ENCODE measurements at regions not wholly inside any gene's neighbourhood (a gene's known extent, or its start where the extent isn't known, plus 50 kb on each side); places are given as distances from the start of the nearest gene placed in this dataset.
"Not testable (repeated sequence)": the region's sequence is repeated elsewhere in the genome, so short reads cannot be mapped to it uniquely, and the experiment has no call there.

GRCh38 chr13:67421475-67421874 is 191.3 kb upstream of the PCDH9 start:
- no peaks in the 10 kb centered on the region for H3K36me3 ChIP-seq (ENCODE audit: insufficient read depth, low read depth, low read length)
- no peaks in the 10 kb centered on the region for H3K9me3 ChIP-seq (ENCODE audit: insufficient read depth, low read depth, low read length)
- H3K27me3 ChIP-seq (ENCODE audit: insufficient read depth, low read length) = no peaks in the 10 kb centered on the region
- no peaks in the 10 kb centered on the region for H3K4me1 ChIP-seq (ENCODE audit: insufficient read depth, low read length)
- H3K9ac ChIP-seq (ENCODE audit: low read depth, low read length) = no peak overlapping the region
- H3K27ac ChIP-seq (ENCODE audit: low read length) = no peak overlapping the region
- H3K4me3 ChIP-seq (ENCODE audit: low read length) = no peak overlapping the region

- no peaks in the 10 kb centered on the region for H3K36me3 ChIP-seq (ENCODE audit: insufficient read depth, low read depth, low read length)
- H3K4me1 ChIP-seq (ENCODE audit: insufficient read depth, low read length) = no peaks in the 10 kb centered on the region
- no peaks in the 10 kb centered on the region for H3K9me3 ChIP-seq (ENCODE audit: insufficient read depth, low read depth, low read length)
- H3K4me3 ChIP-seq (ENCODE audit: low read length) = no peak overlapping the region
- no peak overlapping the region for H3K27ac ChIP-seq (ENCODE audit: low read length)
- no peaks in the 10 kb centered on the region for H3K27me3 ChIP-seq (ENCODE audit: insufficient read depth, low read length)
- H3K9ac ChIP-seq (ENCODE audit: low read depth, low read length) = no peak overlapping the region
These were observed 186.2 kb upstream of the PCDH9 start for GRCh38 chr13:67416047-67416925.

GRCh38 chr13:67410645-67411044 is 180.5 kb upstream of the PCDH9 start:
- H3K4me3 ChIP-seq (ENCODE audit: low read length) = no peak overlapping the region
- no peak overlapping the region for H3K27ac ChIP-seq (ENCODE audit: low read length)

DNA sequence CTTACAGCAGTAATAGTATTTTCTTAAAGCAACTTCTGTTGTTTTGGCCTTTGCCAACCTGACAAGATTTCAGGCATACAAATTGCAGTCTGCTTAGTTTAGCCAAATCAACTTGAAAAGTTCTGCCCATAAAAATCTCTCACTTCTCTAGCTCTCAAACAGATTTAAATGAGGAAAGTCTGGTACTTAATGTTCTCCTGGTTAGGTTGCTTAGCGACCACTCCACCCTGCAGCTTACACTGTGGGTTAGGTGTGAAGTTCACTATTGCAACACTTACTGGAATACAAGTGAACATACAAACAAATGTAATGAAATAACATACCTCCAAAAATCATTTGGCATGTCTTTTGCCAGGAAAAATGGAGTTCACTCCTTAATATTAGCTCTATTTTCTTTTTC is 178.7 kb upstream of the PCDH9 start:
- 0 out of 2 replicates have a peak, but pooled peaks cover 3% of the 10 kb centered on the region for H3K4me1 ChIP-seq (ENCODE audit: insufficient read depth, low read length)
- no peak overlapping the region for H3K9ac ChIP-seq (ENCODE audit: low read depth, low read length)
- H3K27ac ChIP-seq (ENCODE audit: low read length) = no peak overlapping the region
- no peaks in the 10 kb centered on the region for H3K27me3 ChIP-seq (ENCODE audit: insufficient read depth, low read length)
- H3K36me3 ChIP-seq (ENCODE audit: insufficient read depth, low read depth, low read length) = no peaks in the 10 kb centered on the region
- no peak overlapping the region for H3K4me3 ChIP-seq (ENCODE audit: low read length)
- H3K9me3 ChIP-seq (ENCODE audit: insufficient read depth, low read depth, low read length) = no peaks in the 10 kb centered on the region

More at GRCh38 chr13:67410645-67411044, 180.5 kb upstream of the PCDH9 start:
- Histone ChIP-seq H3K4me1 (ENCODE audit: insufficient read depth, low read length) (0 out of 2 replicates have a peak, but pooled peaks cover 3% of the 10 kb centered on the region), H3K9ac (ENCODE audit: low read depth, low read length) (no peak overlapping the region), H3K9me3 (ENCODE audit: insufficient read depth, low read depth, low read length) (no peaks in the 10 kb centered on the region), H3K36me3 (ENCODE audit: insufficient read depth, low read depth, low read length) (no peaks in the 10 kb centered on the region), H3K27me3 (ENCODE audit: insufficient read depth, low read length) (no peaks in the 10 kb centered on the region)

GRCh38 chr13:67402546-67402945 is 172.4 kb upstream of the PCDH9 start:
- H3K4me3 ChIP-seq (ENCODE audit: low read length) = no peak overlapping the region
- no peaks in the 10 kb centered on the region for H3K27me3 ChIP-seq (ENCODE audit: insufficient read depth, low read length)
- no peak overlapping the region for H3K9ac ChIP-seq (ENCODE audit: low read depth, low read length)
- H3K36me3 ChIP-seq (ENCODE audit: insufficient read depth, low read depth, low read length) = no peaks in the 10 kb centered on the region
- no peak overlapping the region for H3K27ac ChIP-seq (ENCODE audit: low read length)
- no peaks in the 10 kb centered on the region for H3K9me3 ChIP-seq (ENCODE audit: insufficient read depth, low read depth, low read length)
- no peaks in the 10 kb centered on the region for H3K4me1 ChIP-seq (ENCODE audit: insufficient read depth, low read length)

- Histone ChIP-seq H3K27ac (ENCODE audit: low read length) (no peak overlapping the region), H3K27me3 (ENCODE audit: insufficient read depth, low read length) (no peaks in the 10 kb centered on the region), H3K4me1 (ENCODE audit: insufficient read depth, low read length) (no peaks in the 10 kb centered on the region), H3K4me3 (ENCODE audit: low read length) (no peak overlapping the region), H3K9me3 (ENCODE audit: insufficient read depth, low read depth, low read length) (no peaks in the 10 kb centered on the region), H3K9ac (ENCODE audit: low read depth, low read length) (no peak overlapping the region), H3K36me3 (ENCODE audit: insufficient read depth, low read depth, low read length) (no peaks in the 10 kb centered on the region)
These were observed 165.4 kb upstream of the PCDH9 start for GRCh38 chr13:67395577-67395976.

GRCh38 chr13:67392014-67392413 is 161.9 kb upstream of the PCDH9 start:
- no peak overlapping the region for H3K4me3 ChIP-seq (ENCODE audit: low read length)
- H3K9me3 ChIP-seq (ENCODE audit: insufficient read depth, low read depth, low read length) = no peaks in the 10 kb centered on the region
- no peaks in the 10 kb centered on the region for H3K36me3 ChIP-seq (ENCODE audit: insufficient read depth, low read depth, low read length)
- H3K27ac ChIP-seq (ENCODE audit: low read length) = no peak overlapping the region
- H3K9ac ChIP-seq (ENCODE audit: low read depth, low read length) = no peak overlapping the region
- H3K4me1 ChIP-seq (ENCODE audit: insufficient read depth, low read length) = no peaks in the 10 kb centered on the region
- H3K27me3 ChIP-seq (ENCODE audit: insufficient read depth, low read length) = no peaks in the 10 kb centered on the region

DNA sequence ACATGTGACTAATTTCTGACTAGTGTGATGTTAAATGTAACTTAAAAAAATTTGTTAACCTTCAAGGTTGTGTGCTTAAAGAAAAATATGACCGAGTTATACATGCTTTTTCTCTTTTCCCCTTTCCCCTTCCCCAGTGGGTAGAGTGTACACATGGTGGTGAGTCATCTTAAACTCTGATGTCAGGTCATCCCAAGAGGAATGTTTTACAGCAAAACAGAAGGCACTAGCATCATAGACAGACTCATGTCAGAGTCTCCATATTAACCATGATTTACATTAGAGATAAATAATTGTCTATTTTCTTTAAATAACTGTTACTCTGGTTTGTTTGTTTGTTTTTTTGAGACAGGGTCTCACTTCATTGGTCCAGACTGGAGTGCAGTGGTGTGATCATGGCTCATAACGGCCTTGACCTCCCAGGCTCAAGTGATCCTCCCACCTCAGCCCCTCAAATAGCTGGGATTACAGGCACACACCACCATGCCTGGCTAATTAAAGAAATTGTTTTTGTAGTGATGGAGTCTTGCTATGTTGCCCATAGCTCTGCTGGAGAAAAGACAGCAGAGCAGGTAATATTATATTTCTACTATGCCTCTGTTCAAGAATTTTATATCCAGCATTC is 160.4 kb upstream of the PCDH9 start:
- no peak overlapping the region for H3K4me3 ChIP-seq (ENCODE audit: low read length)
- no peak overlapping the region for H3K27ac ChIP-seq (ENCODE audit: low read length)
- no peaks in the 10 kb centered on the region for H3K27me3 ChIP-seq (ENCODE audit: insufficient read depth, low read length)
- H3K4me1 ChIP-seq (ENCODE audit: insufficient read depth, low read length) = no peaks in the 10 kb centered on the region
- H3K9me3 ChIP-seq (ENCODE audit: insufficient read depth, low read depth, low read length) = no peaks in the 10 kb centered on the region
- H3K36me3 ChIP-seq (ENCODE audit: insufficient read depth, low read depth, low read length) = no peaks in the 10 kb centered on the region
- H3K9ac ChIP-seq (ENCODE audit: low read depth, low read length) = no peak overlapping the region

DNA sequence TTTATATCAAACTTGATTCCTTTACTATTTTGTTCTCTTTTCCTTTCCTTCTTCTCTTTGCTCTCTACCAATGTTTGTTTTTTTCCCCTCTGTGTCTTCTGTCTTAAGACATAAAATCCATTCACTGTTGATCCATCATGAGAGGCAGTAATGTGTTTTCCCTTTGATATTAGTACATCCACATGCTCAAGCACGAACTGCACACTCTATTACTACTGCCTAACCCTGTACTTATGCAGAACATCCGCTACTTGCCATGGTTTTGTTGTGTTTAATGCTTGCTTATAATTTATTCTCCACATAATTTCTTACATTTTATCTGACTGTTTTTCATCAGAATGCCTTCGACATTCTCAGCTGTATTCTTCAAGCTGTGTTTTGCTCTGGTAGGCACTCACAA is 159.0 kb upstream of the PCDH9 start:
- no peaks in the 10 kb centered on the region for H3K36me3 ChIP-seq (ENCODE audit: insufficient read depth, low read depth, low read length)
- no peak overlapping the region for H3K27ac ChIP-seq (ENCODE audit: low read length)
- no peaks in the 10 kb centered on the region for H3K27me3 ChIP-seq (ENCODE audit: insufficient read depth, low read length)
- no peaks in the 10 kb centered on the region for H3K4me1 ChIP-seq (ENCODE audit: insufficient read depth, low read length)
- H3K9ac ChIP-seq (ENCODE audit: low read depth, low read length) = no peak overlapping the region
- H3K4me3 ChIP-seq (ENCODE audit: low read length) = no peak overlapping the region
- H3K9me3 ChIP-seq (ENCODE audit: insufficient read depth, low read depth, low read length) = no peaks in the 10 kb centered on the region

GRCh38 chr13:67383109-67383757 is 153.1 kb upstream of the PCDH9 start:
- not testable (repeated sequence) for H3K4me3 ChIP-seq (ENCODE audit: low read length); H3K27me3 ChIP-seq (ENCODE audit: insufficient read depth, low read length); H3K27ac ChIP-seq (ENCODE audit: low read length); H3K36me3 ChIP-seq (ENCODE audit: insufficient read depth, low read depth, low read length); H3K4me1 ChIP-seq (ENCODE audit: insufficient read depth, low read length); H3K9me3 ChIP-seq (ENCODE audit: insufficient read depth, low read depth, low read length); H3K9ac ChIP-seq (ENCODE audit: low read depth, low read length)

DNA sequence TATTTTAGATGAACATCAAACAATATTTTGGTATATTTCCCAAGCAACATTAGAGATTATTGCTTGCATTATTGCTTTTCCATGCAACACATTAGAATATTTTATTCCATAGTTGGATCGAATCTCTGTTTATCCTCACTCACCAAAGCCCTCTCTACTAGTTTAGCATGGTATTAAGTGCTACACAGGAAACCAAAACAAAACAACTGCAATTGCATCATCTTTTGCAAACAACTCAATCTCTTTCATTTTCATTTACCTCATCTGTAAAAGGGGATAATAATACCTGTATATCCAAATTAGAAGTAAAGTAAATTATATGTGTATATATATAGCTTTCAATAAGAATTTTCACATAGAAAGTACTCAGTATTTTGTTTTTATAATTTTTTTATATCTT is 147.8 kb upstream of the PCDH9 start:
- H3K27me3 ChIP-seq (ENCODE audit: insufficient read depth, low read length) = no peaks in the 10 kb centered on the region
- no peaks in the 10 kb centered on the region for H3K36me3 ChIP-seq (ENCODE audit: insufficient read depth, low read depth, low read length)
- H3K9ac ChIP-seq (ENCODE audit: low read depth, low read length) = no peak overlapping the region
- H3K4me1 ChIP-seq (ENCODE audit: insufficient read depth, low read length) = peaks cover 7% of the 10 kb centered on the region
- no peak overlapping the region for H3K27ac ChIP-seq (ENCODE audit: low read length)
- H3K4me3 ChIP-seq (ENCODE audit: low read length) = no peak overlapping the region
- no peaks in the 10 kb centered on the region for H3K9me3 ChIP-seq (ENCODE audit: insufficient read depth, low read depth, low read length)

GRCh38 chr13:67374391-67374790 is 144.3 kb upstream of the PCDH9 start:
- Histone ChIP-seq H3K27ac (ENCODE audit: low read length) (no peak overlapping the region), H3K4me1 (ENCODE audit: insufficient read depth, low read length) (peaks cover 9% of the 10 kb centered on the region), H3K9ac (ENCODE audit: low read depth, low read length) (no peak overlapping the region), H3K9me3 (ENCODE audit: insufficient read depth, low read depth, low read length) (no peaks in the 10 kb centered on the region), H3K36me3 (ENCODE audit: insufficient read depth, low read depth, low read length) (no peaks in the 10 kb centered on the region), H3K27me3 (ENCODE audit: insufficient read depth, low read length) (no peaks in the 10 kb centered on the region), H3K4me3 (ENCODE audit: low read length) (no peak overlapping the region)
